Renal cortex interstitium (tissue), 11 donors: ENCODE measurements at regions not wholly inside any gene's neighbourhood (a gene's known extent, or its start where the extent isn't known, plus 50 kb on each side); places are given as distances from the start of the nearest gene placed in this dataset.
A peak's percentile ranks its signal among the peaks of the same experiment; 100 is the strongest.

ENCODE experiments used
- DNase-seq, 11 donors: peaks; one replicate each; pipeline ENCODE4 v3.0.0-alpha.2; 2013; ENCODE audit warnings: low read depth in 9 of 11, low spot score in 4 of 11; ENCODE audit errors: extremely low read depth in 1 of 11

GRCh38 chr10:123570898-123571515 is 95.1 kb upstream of the GPR26 start:
- no peak for DNase-seq

- no peak for DNase-seq
Measured at GRCh38 chr10:123571978-123572377, 94.2 kb upstream of the GPR26 start.

GRCh38 chr10:123573236-123574108 is 92.7 kb upstream of the GPR26 start:
- no peak for DNase-seq

DNA sequence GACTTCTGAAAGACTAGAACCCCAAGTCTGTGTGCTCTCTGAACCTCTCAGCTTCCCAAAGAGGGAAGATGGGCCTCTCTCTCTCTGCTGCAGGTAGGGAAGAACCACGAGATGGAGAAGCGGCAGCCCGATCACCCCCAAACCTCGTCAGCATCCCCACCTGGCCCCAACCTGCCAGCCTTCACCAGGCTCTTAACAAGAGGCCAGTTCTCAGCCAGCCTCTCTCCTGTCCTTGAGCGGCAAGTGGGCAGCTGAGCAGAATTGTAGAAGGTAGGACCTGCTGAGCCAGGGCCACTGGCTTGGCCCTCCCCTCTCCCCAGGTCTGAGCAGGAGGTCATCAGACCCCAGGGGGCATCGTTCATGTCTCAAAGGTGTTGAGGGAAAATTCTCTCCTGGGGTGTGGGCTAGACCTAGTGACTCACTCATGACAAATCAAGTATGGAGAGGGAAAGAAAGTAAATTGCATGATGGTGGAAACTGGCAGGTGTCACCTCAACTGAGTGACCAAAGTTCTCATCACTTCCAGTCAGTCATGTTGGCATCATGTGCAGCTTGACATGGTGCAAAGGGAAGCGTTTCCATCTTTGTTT is 92.0 kb upstream of the GPR26 start:
- no peak for DNase-seq

- no peak for DNase-seq
Measured at GRCh38 chr10:123575105-123575504, 91.0 kb upstream of the GPR26 start.

GRCh38 chr10:123576706-123577105 is 89.4 kb upstream of the GPR26 start:
- DNase-seq: no peak

- no peak for DNase-seq
Measured at GRCh38 chr10:123577921-123578461, 88.2 kb upstream of the GPR26 start.

DNA sequence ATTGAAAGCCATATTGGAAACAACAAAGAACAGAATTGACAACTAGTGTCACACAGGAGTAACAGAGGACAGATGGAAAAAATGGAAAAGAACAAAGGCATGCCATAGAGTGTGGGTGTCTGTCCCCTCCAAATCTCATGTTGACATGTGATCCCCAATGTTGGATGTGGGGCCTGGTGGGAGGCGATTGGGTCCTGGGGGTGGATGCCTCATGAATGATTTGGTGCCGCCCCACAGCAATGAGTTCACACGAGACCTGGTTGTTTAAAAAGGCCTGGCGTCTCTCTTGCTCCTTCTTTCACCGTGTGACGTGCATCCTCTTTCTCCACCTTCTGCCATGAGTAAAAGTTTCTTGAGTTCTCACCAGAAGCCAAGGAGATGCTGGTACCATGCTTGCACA is 87.4 kb upstream of the GPR26 start:
- no peak for DNase-seq

GRCh38 chr10:123579675-123580074 is 86.5 kb upstream of the GPR26 start:
- DNase-seq: no peak

DNA sequence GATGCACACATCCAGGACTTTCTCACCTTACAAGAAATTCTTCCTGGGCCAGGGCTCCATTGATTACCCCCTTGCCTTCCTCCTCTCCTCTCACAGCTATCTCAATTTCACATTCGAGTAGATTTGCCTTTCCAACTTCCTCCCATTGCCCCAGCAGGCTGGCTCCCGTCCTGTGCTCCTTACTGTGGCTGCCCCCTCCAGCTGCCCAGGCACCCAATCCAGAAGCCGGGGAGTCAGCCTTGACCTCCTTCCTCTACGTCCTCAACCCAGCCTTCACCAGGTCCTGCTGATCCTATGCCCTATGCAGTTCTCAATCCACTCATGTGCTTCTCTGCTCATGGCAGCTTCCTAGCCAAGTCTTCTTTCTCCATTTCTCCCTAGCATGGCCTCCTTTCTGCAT is 85.7 kb upstream of the GPR26 start:
- DNase-seq: no peak

- no peak for DNase-seq
Measured at GRCh38 chr10:123581656-123582055, 84.5 kb upstream of the GPR26 start.

- DNase-seq: peak; percentile 41 to 79 (median 62)
Measured at GRCh38 chr10:123582084-123582989, 83.8 kb upstream of the GPR26 start.

GRCh38 chr10:123583639-123584418 is 82.3 kb upstream of the GPR26 start:
- peak; percentile 47 to 71 (median 67) for DNase-seq

DNA sequence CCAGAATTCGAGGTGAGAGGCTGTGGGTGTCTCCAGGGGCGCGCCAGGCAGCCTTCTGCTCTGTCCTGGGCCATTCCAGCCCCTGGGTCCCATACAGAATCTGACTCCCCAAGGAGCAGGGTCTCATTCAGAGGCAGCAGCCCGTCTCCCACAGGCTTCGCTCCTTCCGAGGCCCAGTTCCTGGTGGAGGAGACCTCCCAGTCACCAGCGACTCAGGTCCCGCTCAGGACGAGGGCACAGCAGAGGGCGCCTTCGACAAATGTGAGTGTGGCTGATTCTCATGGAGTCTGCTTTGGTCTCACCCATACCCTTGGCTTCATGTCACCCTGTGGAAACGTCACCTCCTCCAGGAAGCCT is 81.8 kb upstream of the GPR26 start:
- DNase-seq: no peak

GRCh38 chr10:123585477-123586445 is 80.4 kb upstream of the GPR26 start:
- no peak for DNase-seq

- DNase-seq: no peak
Measured at GRCh38 chr10:123587110-123587509, 79.0 kb upstream of the GPR26 start.

DNA sequence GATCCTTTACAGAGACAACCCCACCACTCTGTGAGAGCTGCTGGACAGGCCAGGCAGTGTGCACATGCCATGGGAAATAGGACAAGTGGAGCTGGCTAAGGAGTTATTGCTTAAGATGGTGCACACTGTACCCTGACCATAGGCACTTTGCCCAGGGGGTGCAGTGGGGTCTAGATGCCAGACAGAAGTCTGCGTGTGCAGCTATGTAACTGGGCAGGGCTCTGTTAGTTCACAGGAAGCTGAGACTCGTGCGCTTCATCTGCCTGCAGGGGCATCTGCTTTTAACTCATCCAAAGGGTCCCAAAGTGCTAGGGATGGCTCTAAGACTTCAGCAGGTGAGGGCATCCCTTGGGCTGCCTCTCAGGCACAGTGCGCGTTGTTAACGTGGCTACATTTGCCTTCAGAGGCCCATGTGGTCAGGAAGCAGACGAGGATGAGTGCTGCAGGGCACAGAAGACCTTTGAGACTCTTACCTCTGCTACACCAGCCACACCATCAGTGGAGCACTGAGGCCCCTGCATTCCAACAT is 77.7 kb upstream of the GPR26 start:
- no peak for DNase-seq
